ENCODE measurements at regions not wholly inside any gene's neighbourhood (a gene's known extent, or its start where the extent isn't known, plus 50 kb on each side); places are given as distances from the start of the nearest gene placed in this dataset.

DNA sequence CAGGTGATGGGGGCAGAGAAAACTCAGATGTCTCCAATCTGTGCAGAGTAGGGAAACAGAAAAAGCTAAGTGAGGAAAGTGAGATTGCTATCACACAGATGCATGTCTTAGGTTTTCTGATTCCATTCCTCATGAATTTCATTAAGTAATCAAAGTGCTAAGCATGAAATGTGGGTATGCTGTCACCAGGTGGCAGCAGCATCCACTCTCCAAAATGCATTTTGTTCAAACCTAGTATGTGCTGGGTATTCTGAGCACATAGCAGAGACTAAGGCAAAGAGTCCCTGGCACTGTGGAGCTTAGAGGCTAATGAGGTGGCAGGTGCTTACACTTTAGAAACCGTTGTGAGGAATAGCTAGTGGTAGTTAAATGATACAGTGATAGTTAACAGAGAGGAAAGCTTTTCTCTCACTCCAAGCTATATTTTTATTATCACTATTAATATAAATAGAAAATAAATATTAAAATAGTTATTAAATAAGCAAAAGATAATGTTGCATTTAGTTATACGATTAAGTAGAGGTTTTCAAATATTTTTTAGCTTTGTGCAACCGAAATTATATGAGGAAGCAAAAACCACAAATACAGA, 179.5 kb downstream of the CDH26 start:
- TF ChIP-seq, protein P1, sequence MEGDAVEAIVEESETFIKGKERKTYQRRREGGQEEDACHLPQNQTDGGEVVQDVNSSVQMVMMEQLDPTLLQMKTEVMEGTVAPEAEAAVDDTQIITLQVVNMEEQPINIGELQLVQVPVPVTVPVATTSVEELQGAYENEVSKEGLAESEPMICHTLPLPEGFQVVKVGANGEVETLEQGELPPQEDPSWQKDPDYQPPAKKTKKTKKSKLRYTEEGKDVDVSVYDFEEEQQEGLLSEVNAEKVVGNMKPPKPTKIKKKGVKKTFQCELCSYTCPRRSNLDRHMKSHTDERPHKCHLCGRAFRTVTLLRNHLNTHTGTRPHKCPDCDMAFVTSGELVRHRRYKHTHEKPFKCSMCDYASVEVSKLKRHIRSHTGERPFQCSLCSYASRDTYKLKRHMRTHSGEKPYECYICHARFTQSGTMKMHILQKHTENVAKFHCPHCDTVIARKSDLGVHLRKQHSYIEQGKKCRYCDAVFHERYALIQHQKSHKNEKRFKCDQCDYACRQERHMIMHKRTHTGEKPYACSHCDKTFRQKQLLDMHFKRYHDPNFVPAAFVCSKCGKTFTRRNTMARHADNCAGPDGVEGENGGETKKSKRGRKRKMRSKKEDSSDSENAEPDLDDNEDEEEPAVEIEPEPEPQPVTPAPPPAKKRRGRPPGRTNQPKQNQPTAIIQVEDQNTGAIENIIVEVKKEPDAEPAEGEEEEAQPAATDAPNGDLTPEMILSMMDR (IDR thresholded peaks at IDR 0.05): no peak
- TF ChIP-seq POLR2A (IDR thresholded peaks at IDR 0.05): no peak
